ENCODE measurements at regions not wholly inside any gene's neighbourhood (a gene's known extent, or its start where the extent isn't known, plus 50 kb on each side); places are given as distances from the start of the nearest gene placed in this dataset.

- no peak for DNase-seq (ENCODE audit: low read depth)
These were observed 1730.3 kb upstream of the TENM3 start for GRCh38 chr4:180512801-180513475.

- no peak for DNase-seq (ENCODE audit: low read depth)
These were observed 1724.3 kb upstream of the TENM3 start for GRCh38 chr4:180518906-180519305.

GRCh38 chr4:180521181-180521580, 1722.0 kb upstream of the TENM3 start:
- DNase-seq (ENCODE audit: low read depth): no peak

- DNase-seq (ENCODE audit: low read depth): no peak
These were observed 1717.6 kb upstream of the TENM3 start for GRCh38 chr4:180525523-180526077.

GRCh38 chr4:180528003-180528402, 1715.2 kb upstream of the TENM3 start:
- no peak for DNase-seq (ENCODE audit: low read depth)

- DNase-seq (ENCODE audit: low read depth): no peak
These were observed 1712.4 kb upstream of the TENM3 start for GRCh38 chr4:180530787-180531186.

GRCh38 chr4:180532691-180533090, 1710.5 kb upstream of the TENM3 start:
- DNase-seq (ENCODE audit: low read depth): no peak

- DNase-seq (ENCODE audit: low read depth): no peak
These were observed 1704.7 kb upstream of the TENM3 start for GRCh38 chr4:180538384-180539057.

GRCh38 chr4:180539284-180539683, 1703.9 kb upstream of the TENM3 start:
- no peak for DNase-seq (ENCODE audit: low read depth)

GRCh38 chr4:180541678-180542077, 1701.5 kb upstream of the TENM3 start:
- DNase-seq (ENCODE audit: low read depth): no peak

- DNase-seq (ENCODE audit: low read depth): no peak
These were observed 1700.6 kb upstream of the TENM3 start for GRCh38 chr4:180542445-180543100.

- no peak for DNase-seq (ENCODE audit: low read depth)
These were observed 1693.1 kb upstream of the TENM3 start for GRCh38 chr4:180550106-180550505.

- DNase-seq (ENCODE audit: low read depth): no peak
These were observed 1685.9 kb upstream of the TENM3 start for GRCh38 chr4:180557348-180557747.

- no peak for DNase-seq (ENCODE audit: low read depth)
These were observed 1685.3 kb upstream of the TENM3 start for GRCh38 chr4:180557950-180558349.

GRCh38 chr4:180558427-180558826, 1684.8 kb upstream of the TENM3 start:
- DNase-seq (ENCODE audit: low read depth): no peak

GRCh38 chr4:180560896-180561295, 1682.3 kb upstream of the TENM3 start:
- no peak for DNase-seq (ENCODE audit: low read depth)

GRCh38 chr4:180564026-180564425, 1679.2 kb upstream of the TENM3 start:
- DNase-seq (ENCODE audit: low read depth): no peak

GRCh38 chr4:180564448-180564847, 1678.8 kb upstream of the TENM3 start:
- no peak for DNase-seq (ENCODE audit: low read depth)

GRCh38 chr4:180565856-180566431, 1677.3 kb upstream of the TENM3 start:
- DNase-seq (ENCODE audit: low read depth): no peak

- no peak for DNase-seq (ENCODE audit: low read depth)
These were observed 1676.7 kb upstream of the TENM3 start for GRCh38 chr4:180566492-180566891.

GRCh38 chr4:180567080-180567479, 1676.1 kb upstream of the TENM3 start:
- DNase-seq (ENCODE audit: low read depth): no peak

- DNase-seq (ENCODE audit: low read depth): no peak
These were observed 1671.6 kb upstream of the TENM3 start for GRCh38 chr4:180571516-180572055.

Data from activated T-cell treated with anti-CD3 and anti-CD28 coated beads for 24 hours (primary cell).